ENCODE measurements at regions not wholly inside any gene's neighbourhood (a gene's known extent, or its start where the extent isn't known, plus 50 kb on each side); places are given as distances from the start of the nearest gene placed in this dataset.
"Not testable (repeated sequence)": the region's sequence is repeated elsewhere in the genome, so short reads cannot be mapped to it uniquely, and the experiment has no call there.

DNA sequence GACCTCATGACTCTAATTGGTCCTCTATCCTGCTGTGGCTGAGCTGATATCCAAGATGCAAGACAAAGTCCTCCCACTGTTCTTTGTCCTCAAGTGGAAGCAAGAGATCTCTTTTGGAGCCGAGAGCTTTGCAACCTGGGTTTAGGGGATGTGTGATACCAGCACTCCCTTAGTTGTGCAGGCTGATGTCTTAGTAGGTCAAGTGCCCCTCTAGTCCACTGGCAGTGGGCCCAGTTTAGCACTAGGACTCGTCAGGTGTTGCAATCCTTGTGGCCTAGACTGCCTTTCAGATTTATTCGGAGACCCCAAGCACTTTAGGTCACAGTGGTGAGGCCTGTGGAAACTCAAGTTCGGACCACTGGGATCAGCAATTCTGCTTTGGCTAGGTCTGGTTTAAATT lies 64.0 kb downstream of the GPRASP3 start:
- no peak for DNase-seq

GRCh38 chrX:102787283-102787682 lies 66.7 kb downstream of the GPRASP3 start:
- DNase-seq = no peak

GRCh38 chrX:102808336-102808735 lies 87.8 kb downstream of the GPRASP3 start:
- no peak for DNase-seq

GRCh38 chrX:102818269-102818668 lies 97.7 kb downstream of the GPRASP3 start:
- not testable (repeated sequence) for DNase-seq

- DNase-seq = no peak
Measured at GRCh38 chrX:102832661-102833060, 104.4 kb upstream of the RAB40AL start.

GRCh38 chrX:102833136-102833535 lies 103.9 kb upstream of the RAB40AL start:
- no peak for DNase-seq

DNA sequence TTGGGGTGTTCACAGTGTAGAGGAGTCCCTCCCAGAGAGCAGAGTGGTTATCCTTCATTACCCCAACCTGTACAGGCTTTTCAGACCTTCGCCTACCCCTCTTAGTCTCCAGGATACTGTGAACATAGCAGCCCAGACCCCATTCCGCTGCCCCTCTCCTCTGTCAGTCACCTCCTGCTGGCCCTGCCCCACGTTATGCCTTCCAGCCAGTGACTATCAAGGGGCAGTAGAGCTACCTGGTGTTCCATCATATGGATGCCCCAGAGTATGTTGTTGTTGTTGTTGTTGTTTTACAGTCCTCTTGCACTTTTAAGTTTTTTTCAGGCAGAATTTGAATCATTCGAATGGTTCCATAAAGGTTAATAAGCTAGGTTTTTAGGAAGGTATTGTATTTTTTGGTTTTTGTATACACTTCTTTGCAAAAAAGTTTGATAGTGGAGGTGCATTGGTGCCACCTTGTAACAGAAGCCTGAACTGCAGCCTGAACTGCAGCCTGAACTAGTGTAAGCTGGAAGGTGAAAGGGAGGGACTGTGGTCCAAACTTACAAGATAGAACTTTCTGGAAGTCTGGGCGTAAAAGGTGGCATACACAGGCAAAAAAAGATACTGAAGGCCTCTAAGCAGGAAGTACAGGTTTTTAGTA lies 101.4 kb upstream of the RAB40AL start:
- DNase-seq = no peak

- DNase-seq = no peak
Measured at GRCh38 chrX:102837847-102838246, 99.2 kb upstream of the RAB40AL start.

DNA sequence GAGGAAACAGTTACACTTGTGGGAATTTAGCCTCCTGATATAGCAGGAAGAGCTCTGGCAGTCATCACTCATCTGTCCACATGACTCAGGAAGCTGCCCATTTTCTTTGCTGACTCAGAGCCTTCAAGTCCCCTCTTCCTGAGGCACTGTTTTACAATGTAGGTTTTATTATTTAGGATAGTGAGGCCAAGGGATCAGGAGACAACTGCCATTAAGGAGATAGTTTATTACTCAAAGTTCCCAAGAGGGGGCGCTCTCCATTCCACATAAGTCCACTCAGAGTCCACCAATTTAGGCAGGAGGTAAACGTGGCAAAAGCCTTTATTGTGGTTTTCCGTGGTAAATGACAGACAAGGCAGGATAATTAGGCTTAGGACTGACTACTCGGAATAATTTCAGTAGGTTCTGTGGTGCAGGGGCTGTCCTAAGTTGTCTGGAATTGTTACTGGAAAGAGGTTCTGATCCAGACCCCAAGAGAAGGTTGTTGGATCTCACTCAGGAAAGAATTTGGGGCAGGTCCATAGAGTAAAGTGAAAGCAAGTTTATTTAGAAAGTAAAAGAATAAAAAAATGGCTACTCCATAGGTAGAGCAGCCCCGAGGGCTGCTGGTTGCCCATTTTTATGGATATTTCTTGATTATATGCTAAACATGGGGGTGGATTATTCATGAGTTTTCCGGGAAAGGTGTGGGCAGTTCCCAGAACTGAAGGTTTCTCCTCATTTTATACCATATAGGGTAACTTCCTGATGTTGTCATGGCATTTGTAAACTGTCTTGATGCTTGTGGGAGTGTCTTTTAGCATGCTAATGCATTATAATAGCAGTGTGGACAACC lies 96.0 kb upstream of the RAB40AL start:
- no peak for DNase-seq

DNA sequence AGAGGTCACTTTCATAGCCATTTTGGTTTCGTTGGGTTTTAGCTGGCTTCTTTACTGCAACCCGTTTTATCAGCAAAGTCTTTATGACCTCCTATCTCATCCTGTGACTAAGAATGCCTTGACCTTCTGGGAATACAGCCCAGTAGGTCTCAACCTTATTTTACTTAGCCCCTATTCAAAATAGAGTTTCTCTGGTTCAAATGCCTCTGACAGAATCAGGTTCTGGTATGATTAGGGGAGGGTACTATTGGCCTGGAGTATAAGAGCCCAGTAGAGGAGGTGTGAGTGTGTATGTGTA lies 95.4 kb upstream of the RAB40AL start:
- no peak for DNase-seq

GRCh38 chrX:102845020-102845419 lies 92.1 kb upstream of the RAB40AL start:
- no peak for DNase-seq

DNA sequence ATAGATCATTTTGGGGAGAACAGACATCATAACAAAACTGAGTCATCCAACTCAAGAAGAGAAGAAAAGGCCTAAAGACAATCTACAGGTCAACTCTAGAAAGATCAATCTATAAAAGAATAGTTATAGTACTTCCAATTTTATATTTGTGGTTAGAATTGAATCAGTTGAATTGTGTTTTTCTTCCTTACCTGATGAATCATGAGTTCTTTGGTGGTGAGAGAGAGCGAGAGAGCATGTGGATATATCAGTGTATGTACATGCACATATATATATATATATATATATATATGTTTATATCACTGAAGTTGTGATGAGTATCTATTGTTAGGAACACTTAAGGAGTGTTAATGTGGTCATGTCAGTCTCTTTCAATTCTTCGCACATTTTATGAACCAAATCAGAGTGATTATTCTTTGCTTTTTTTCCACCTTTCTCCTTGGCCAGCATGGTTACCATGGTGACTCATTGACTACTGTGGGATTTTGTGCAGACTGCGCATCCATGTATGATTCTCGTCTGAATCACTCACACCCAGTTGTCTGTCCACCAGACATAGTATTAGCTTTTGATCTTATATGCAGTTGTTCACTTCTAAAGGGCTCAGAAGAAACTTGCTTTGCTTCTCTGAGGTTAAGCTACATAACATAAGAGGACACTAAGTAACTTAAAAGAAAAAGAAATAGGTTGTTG lies 90.4 kb upstream of the RAB40AL start:
- DNase-seq = no peak

DNA sequence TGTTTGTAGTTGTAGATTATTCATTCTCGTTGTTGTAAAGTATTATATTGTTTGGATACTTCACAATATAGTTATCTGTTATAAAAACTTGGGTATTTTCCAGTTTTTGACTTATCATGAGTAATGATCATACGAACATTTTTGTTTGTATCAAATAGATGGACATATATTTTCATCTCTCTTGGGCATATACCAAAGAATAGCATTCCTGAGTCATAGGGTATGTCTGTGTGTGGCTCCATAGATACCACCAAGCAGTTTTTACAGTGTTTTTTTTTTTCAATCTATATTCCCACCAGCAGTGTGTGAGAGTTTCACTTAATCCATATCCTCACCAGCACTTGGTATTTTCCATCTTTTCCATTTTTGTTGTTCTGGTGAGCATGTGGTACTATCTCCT lies 89.7 kb upstream of the RAB40AL start:
- no peak for DNase-seq

GRCh38 chrX:102849396-102849795 lies 87.7 kb upstream of the RAB40AL start:
- DNase-seq = no peak

DNA sequence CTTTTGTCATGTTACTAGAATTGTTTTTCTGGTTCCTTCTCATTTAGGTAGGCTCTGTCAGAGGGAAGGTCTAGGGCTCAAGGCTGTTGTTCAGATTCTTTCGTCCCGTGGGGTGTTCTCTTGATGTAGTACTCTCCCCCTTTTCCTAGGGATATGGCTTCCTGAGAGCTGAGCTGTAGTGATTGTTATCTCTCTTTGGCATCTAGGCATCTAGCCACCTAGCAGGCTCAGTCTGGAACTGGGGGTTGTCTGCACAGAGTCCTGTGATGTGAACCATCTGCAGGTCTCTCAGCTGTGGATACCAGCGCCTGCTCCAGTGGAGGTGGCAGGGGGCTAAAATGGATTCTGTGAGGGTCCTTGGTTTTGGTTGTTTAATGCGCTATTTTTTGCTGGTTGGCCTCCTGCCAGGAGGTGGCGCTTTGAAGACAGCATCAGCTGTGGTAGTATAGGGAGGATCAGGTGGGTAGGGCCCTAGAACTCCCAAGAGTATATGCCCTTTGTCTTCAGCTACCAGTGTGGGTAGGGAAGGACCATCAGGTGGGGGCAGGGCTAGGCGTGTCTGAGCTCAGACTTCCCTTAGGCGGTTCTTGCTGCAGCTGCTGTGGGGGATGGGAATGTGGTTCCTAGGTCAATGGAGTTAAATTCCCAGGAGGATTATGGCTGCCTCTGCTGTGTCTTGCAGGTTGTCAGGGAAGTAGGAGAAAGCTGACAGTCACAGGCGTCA lies 78.1 kb upstream of the RAB40AL start:
- DNase-seq = not testable (repeated sequence)

DNA sequence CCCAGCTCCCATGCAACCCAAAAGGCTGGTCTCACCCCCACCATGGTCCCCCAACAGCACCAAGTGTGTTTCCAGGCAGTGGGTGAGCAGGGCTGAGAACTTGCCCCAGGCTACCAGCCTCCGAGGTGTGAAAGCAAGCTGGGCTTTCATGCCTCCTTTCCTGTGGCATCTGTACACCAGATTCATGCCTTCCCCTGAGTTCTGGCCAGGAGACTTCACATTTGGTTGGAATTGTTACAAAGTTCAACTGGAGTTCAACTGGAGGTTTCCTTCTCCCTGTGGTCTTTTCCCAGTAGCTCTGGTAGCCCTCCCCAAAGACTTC lies 77.6 kb upstream of the RAB40AL start:
- DNase-seq = no peak

DNA sequence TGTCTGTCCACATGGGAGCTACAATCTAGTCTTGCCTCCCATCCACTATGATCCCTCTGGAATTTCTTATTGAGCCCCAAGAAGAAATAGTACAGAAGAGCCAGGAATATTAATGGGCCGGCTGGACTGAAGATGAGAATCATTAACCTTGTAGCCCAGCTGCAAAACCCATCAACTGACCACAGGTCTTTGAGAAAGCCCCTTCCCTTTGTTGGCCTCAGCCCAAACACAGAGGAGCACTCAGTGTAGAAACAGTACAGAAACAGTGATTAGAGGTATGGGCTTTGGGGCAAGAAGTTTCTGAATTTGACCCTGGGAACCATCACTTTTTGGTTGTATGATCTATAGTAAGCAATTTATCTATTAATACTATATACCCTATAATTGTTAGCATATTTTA lies 76.8 kb upstream of the RAB40AL start:
- DNase-seq = no peak

GRCh38 chrX:102863735-102864134 lies 73.3 kb upstream of the RAB40AL start:
- DNase-seq = peak; percentile 34

DNA sequence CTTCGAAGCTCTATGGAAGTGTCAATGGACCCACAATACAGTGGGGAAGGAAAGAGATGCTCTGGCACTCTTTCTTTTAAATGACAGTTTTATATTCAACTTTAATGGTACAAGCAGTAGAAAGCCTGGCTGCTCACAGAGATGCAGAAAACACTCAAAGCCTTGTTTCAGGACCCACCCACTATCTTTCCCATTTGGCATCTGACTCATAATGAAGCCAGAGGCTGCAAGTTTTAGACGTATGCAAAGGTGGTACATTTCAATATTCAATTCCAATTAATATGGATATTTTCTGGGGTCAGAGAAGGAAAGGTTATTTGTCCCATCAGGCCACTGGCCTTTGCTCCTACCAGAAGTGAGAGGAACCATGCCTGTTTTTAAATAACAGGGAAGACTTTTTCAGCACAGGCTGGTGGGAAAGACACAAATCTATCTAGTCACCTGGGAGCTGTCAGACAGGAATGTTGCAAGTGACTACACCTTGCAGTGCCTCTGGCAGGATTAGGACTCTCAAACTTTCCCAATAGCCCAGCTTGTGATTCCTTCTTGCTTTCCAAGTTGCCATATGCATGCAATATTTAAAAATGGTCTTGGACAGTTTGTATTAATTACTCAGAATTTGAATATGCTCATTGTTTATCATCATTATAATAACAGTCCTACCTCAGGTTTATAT lies 70.0 kb upstream of the RAB40AL start:
- no peak for DNase-seq

GRCh38 chrX:102883491-102883890 lies 53.6 kb upstream of the RAB40AL start:
- no peak for DNase-seq

Measured in NCI-H524 treated with DMSO at 0.1 percent for 48 hours (cell line).